ENCODE measurements at regions not wholly inside any gene's neighbourhood (a gene's known extent, or its start where the extent isn't known, plus 50 kb on each side); places are given as distances from the start of the nearest gene placed in this dataset.

DNA sequence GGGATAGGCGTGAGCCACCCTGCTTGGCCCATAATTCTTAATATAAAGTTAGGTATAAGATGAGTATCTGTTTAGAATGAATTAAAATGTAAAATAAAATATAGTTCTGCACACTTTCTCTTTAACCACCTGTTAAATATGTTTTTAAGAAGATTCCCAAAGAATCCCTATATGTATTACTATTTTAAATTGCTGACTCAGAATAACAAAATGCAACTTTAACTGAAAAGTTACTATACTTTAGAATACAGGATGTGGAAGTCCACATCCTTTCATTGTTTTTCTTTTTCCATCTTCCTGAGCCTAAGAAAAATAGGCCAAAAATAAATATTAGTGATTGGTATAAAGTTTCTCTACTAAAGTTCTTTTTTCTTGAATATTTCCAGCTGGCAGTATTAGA, 325.6 kb upstream of the EYS start:
- TF ChIP-seq, protein P1, sequence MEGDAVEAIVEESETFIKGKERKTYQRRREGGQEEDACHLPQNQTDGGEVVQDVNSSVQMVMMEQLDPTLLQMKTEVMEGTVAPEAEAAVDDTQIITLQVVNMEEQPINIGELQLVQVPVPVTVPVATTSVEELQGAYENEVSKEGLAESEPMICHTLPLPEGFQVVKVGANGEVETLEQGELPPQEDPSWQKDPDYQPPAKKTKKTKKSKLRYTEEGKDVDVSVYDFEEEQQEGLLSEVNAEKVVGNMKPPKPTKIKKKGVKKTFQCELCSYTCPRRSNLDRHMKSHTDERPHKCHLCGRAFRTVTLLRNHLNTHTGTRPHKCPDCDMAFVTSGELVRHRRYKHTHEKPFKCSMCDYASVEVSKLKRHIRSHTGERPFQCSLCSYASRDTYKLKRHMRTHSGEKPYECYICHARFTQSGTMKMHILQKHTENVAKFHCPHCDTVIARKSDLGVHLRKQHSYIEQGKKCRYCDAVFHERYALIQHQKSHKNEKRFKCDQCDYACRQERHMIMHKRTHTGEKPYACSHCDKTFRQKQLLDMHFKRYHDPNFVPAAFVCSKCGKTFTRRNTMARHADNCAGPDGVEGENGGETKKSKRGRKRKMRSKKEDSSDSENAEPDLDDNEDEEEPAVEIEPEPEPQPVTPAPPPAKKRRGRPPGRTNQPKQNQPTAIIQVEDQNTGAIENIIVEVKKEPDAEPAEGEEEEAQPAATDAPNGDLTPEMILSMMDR (conservative IDR thresholded peaks at IDR 0.05; ENCODE audit: low read depth, low read length), result no peak
- TF ChIP-seq EZH2 (IDR thresholded peaks at IDR 0.05; ENCODE audit: low read length, unreplicated experiment) (no peak), EZH2phosphoT487 (IDR thresholded peaks at IDR 0.05; ENCODE audit: borderline replicate concordance, low read length) (no peak)
